Ammon's horn (tissue), 1 donor: ENCODE measurements at regions not wholly inside any gene's neighbourhood (a gene's known extent, or its start where the extent isn't known, plus 50 kb on each side); places are given as distances from the start of the nearest gene placed in this dataset.

Source experiments
- DNase-seq: peaks from one replicate; pipeline ENCODE4 v3.0.0-alpha.2; 2016; ENCODE audit warnings: low spot score

DNA sequence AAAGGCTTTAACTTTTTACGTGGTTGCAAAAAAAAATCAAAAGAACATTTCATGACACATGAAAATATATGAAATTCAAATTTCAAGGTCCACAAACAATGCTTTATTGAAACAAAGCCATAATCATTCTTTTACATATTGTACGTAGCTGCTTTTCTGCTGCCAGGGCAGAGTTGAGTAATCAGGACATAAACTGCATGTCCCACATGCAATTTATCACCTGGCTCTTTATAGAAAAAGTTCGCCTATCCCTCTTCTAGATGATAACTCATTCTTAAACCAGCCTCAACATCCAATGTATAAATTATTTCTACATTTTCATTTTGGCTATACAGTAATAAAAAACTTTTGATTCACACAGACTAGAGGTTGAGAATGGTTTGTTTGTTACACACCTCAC lies 154.9 kb downstream of the AXIN2 start:
- DNase-seq = no peak

DNA sequence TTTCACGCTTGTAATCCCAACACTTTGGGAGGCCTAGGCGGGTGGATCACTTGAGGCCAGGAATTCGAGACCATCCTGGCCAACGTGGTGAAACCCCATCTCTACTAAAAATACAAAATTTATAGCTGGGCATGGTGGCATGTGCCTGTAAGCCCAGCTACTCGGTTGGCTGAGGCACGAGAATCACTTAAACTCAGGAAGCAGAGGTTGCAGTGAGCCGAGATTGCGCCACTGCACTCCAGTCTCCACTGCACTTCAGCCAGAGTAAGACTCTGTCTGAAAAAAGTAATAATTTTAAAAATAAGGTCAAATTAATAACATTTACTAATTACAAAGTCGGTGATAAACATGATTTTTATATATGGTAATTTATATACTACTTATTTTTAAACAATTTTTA lies 155.9 kb downstream of the AXIN2 start:
- DNase-seq = no peak

DNA sequence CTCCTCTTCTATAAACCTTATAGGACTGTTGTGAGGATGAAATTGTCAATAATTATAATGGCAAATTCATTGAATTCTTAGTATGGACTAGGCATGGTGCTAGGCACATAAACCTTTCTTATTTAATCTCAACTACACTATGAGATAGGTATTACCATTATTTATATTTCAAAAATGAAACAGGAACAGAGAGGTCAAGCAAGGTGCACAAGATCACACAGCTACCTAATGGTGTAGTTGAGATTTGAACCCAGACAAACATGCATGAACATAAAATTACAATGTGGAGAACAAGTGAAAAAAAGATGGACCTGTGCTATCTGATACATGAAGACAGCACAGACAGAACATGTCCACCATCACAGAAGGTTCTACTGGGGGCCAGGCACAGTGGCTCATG lies 156.7 kb downstream of the AXIN2 start:
- no peak for DNase-seq

DNA sequence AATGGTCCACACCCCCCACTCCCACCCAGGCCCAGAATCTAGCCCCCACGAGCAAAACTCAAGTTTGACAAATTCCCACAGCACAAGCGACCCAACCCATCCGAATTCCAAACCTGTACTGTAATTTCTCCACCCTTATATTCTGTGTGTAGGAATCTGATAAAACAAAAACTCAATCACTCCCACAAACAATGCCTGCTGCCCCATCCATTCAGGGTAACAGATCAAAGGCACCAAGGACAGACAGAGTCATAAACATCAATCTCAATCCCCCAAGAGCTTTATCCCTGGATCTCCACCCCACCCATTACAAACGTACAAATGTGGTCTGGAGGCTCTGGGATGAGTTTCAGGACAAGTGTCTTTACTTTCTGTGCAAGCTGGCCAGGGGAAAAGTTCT lies 157.8 kb downstream of the AXIN2 start:
- DNase-seq = no peak

DNA sequence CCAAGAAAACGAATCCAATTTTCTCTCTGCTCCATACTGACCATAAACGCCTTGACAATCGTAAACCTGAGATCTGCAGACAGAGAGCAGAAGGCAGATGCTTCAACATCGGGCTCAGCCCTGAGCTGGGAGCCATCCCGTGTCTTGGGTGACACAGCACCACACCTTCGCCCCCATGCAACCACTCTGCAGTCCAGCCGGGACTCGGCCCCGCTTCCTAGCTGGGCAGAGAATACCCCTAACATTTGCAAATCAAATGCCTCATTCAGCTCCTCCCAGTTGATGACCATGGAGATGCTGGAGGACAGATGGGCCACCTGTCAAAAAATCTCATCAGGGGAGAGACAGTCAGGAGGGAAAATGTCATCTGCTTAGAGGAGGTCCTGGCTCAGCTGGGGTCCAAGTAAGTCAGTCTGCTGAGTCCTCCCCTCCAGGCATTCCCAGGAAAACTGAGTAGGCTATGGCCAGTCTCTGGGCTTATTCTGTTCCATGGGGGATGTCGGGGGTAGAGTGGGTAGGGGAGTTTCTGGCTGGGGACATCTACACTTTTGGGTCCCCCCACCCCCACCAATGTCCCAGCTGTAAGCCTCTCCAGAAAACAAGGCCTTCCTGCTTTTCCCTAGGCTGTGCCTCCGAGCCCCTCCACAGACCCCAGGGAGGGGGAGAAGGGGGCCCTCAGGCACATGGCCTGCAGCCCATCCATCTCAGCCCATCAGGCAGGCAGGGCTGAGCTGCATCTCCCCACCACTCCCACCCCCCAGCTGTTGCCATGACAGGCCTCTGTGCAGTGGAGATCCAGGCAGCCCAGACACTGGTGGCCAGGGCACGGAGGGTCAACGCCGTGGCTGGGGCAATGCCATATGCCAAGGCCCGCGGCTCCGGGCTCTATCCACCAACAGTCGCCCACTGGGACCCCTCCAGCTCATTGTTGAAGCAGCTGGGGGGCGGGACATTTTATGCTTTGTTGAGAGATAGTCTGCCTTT lies 158.6 kb downstream of the AXIN2 start:
- no peak for DNase-seq

DNA sequence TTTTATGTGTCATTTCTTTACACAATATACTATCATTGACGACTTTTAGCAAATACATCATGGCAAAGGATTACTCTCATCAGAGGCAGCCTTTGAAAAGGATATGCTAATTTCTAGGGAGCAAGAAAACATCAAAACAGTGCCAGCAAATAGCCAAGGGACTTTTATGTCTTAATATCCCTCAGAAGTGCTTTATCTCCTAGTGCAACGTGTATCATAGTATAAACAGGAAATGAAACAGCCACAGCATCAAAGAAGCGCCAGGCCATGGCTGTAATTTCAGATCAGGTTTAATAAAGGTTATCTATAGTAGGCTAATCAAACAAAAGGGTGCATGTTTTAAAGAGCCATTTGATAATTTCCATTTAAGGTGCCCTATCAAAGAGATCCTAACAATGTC lies 159.9 kb downstream of the AXIN2 start:
- DNase-seq = no peak

DNA sequence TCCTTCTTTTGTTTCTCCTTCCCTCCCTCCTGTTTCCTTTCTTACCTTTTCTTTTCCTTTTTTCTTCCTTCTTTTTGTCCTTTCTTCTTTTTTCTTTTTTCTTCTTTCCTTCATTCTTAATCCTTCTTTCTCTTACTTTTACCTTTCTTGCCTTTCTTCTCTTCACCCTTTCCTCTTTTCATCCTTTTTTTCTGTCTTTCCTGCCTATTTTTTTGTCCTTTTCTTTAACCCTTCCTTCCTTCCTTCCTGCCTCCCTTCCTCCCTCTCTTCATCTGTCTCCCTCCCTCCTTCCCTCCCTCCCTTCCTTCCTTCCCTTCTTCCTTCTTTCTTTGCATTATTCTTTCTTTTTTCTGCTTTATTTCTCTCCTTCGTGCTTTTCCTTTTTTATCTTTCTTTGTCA lies 160.7 kb downstream of the AXIN2 start:
- no peak for DNase-seq

DNA sequence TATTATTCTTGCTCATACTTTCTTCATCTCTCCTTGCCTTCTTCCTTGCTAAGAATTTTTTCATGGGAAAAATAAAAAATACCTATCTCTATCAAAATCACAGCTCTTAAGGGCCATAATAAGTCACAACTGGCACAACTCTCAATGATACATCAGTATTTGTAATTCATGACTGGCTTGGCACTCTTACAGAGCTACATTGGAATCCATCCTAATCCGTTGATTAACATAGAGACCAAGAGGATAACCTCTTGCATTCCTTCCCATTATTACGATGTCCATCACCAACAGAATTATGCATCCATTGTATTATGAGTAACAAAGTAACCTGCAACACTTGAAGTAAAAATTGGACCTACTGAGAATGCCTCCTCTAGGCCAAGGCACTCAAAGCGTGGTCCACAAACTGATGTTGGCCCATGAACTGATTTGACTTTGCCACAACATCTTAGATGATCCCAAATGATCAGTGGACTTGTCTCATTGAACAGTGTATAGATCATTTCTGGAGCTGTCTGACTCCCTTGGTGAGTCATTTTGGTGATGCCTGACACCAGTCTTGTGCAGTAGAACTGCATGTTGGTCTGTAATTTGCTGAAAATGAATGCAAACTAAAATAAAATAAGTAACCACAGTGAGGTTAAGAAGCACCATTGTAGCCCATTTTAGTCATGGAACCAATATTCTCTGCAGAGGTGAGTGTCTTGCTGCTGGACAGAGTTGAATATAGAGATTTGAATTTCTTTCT lies 163.2 kb downstream of the AXIN2 start:
- no peak for DNase-seq

DNA sequence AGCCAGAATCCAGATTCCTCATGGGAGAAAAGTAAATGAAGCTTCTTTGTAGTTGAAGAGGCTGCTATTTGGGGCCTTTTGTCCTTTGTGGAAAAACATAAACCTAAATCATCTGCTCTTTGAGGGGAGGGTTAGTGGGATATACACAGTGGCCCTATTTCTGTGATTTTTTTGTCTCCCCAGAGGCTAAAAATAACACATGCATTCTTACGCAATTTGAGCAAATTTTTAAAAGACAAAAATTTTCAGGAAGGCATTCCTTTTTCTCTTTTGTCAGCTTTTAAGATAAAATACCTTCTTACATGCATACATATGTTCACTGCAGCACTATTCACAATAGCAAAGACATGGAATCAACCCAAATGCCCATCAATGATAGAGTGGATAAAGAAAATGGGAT lies 165.5 kb downstream of the AXIN2 start:
- no peak for DNase-seq

DNA sequence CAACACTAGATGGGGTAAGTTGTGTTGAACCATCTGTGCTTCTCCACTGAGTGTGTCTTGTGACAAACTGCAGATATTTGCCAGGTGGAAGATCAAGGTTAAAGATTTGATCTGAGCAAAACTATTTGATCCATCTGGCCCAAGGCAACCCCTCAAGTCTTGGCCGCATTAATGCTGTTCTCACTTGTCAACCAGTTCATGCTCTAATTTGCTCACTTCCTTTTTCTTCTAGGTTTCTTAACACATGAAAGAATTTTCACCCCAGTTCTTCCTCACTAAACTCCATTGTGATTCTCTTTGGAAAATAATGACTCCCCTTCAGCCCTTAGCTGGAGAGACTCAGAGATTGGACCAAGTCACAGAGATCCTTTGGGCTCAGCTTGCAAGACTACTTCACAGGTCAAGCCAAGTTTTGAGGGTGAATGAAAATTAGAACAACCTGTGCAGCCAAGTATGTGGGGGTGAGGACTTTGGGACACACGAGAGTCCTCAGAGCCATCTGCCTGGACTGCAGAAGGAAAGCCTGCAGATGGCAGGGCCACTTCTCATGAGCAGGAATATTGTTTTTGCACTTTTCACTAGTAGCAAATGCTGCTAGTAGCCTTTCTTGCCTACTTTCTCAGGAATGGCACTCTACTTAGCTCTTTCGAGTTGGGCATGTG lies 166.5 kb downstream of the AXIN2 start:
- DNase-seq = no peak

DNA sequence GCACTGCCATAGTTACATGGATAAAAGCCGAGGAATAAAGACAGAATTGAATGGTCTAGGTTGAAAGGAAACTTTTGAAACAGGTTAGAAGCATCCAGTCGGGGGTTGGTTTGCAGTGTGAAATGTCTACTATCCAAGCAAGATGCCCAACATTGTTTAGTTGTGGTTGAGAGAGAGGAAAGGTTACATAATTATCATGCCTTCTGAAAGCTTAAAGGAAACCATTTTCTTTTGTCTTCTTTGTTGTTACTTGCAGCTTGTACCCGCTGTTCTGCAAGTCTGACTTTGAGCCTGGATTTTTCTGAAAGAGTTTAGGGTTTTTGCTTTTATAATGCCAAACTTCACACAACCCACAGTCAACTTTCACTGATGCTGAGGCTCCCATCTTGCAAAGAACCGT lies 167.9 kb downstream of the AXIN2 start:
- no peak for DNase-seq

DNA sequence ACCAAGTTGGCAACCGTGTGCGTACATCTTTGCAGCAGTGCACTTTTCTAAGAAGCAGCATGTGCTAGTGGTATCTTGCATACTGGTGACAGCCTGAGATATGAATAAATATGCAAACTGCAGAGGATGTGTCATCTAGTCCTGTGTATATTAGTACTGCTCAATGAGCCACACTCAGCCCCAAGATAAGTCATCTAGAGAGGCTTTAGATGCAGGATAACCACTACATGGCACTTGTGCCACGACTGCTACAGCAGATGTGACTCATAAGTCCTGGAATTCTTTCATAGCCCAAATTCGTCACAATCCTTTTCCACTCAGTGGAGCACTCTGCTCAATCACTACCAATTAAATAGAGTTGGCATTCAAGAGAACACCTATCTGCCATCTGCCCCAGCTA lies 171.5 kb downstream of the AXIN2 start:
- peak; percentile 7 for DNase-seq

DNA sequence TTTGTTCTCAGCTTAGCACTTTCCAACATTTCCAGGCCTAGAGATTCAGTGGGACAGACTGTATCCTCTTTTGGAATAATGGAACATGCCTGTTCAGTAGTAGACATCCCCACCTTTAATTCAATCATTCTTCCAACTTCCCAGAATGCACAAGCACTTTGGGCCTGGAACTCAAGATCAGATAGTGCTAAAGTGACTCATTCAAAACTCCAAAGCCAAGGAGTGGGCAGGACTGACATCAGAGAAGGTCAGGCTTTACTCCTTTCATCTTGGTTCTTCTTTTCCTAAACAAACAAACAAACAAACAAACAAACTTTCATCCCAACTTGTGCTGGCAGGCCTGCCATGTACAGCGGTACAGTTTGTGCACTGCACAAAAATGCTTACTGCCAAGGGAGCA lies 172.0 kb downstream of the AXIN2 start:
- no peak for DNase-seq

DNA sequence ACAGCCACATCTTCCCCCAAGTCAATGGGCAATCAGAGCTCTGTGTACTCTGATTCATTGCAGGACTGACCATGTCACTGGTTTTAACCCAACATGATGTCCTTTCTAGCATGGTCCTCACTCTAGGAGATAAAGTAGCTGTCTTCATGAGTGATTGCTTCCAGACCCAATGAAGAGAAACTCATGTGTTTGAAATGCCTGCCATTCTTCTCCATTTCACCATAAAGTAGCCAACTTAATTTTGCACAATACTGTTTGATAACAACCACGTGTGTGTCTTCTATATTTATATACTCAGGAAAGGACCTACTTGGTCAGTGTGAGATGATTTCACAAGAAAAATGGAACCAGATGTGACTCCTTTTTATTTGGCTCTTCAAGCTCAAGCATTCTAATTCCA lies 172.5 kb downstream of the AXIN2 start:
- DNase-seq = no peak

DNA sequence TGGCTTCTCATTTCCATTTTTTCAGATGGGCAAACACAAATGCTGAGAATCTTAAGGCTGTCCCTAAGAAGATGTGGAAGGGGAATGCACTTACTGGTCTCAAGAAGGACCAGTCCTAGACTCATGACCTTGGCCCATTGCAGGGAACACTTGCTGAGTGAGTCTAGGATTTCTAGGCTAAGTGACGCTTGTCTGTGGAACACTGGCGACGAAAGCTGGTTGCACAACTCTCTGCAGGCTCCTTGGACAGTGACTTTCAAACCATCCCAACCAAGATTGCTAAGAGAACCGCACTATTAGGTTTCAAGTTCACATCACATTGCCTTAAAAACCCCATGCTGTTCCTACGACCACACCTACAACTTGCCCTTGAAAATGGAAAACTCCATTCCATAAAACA lies 174.1 kb downstream of the AXIN2 start:
- no peak for DNase-seq

DNA sequence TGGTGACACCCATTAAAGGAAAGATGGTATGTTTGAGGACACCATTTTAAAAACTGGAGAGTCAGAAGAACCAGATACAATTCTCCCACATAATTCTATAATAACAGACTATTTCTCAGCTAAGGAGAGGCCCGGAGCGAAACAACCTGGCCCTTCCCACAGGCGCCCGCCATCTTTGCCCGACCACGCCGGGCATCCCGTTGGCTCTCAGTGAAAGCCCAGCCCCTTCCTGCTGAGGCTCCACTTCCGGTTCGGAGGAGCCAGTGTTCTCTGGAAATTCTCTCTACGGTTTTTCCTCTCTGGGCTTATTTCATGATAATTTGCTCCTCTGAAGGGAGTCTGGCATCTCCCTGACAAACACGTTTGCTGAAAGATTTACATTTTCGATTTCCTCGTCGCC lies 175.7 kb downstream of the AXIN2 start:
- no peak for DNase-seq

DNA sequence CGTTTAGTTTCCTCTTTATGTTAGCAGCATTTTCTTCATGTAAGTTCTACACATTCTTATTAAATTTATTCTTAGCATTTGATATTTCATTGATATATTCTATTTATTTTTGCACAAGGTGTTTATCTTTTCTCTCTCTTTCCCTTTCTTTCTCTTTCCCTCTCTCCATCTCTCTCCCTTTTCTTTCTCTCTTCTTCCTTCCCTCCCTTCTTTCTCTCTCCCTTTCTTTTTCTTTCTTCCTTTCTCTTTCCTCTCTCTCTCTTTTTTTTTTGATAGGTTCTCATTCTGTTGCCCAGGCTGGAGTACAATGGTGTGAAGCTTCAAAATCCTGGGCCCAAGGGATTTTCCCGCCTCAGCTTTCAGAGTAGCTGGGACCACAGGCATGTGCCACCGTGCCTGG lies 176.4 kb downstream of the AXIN2 start:
- no peak for DNase-seq

DNA sequence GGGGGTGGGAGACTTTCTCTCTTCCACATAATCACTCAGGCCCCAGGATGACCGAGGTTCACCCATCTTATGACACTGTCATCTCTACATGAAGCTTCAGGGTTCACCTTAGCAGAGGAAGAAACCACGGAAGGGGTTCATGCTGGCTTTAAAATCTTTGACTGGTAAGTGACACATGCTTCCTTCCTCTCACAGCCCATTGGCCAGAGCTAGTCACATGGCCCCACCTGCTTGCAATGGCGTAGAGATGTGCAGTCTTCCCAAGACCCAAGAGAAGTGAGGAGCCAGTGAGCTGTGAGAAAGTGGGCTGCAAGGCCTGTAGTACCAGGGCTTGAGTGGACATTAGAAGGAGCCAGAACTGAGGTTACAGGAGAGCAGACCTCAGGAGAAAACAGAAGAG lies 180.3 kb downstream of the AXIN2 start:
- no peak for DNase-seq

DNA sequence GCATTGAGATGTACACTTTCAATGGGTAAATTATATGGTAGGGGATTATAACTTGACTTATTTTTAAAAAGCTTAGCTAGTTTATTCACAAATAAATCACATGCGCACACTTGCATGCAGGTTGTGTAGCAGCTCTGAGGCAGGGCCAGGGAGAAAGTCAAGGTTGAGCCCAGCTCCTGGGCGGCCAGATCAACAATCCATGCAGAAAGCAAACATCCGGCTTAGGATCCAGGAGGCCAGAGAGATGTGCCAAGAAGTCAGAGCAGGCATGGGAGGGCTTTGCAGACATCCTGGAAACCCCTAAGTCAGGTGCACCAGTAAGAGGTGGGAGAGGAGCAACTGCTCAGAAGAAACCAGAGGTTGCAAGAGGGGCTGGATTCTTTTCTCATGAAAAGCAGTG lies 186.5 kb downstream of the AXIN2 start:
- DNase-seq = no peak

DNA sequence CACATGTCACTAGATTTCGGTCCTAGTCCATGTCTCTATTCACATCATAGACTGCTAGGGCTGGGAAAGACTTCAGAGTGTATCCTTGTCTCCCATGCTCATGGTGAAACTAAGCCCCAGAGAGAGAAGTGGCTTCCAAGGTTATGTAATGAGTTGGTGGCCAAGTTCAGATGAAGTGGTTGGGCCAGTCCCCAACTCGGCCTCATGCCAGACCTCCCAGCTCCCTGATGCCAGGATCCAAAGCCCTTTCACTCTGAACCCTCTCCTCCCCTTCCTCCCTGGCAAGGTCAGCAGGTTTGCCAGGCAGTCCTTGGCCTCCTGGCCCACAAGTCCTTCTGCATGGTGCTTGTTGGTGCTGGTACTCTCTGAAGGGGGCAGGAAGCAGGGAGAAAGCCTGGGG lies 189.7 kb downstream of the AXIN2 start:
- peak; percentile 19 for DNase-seq

DNA sequence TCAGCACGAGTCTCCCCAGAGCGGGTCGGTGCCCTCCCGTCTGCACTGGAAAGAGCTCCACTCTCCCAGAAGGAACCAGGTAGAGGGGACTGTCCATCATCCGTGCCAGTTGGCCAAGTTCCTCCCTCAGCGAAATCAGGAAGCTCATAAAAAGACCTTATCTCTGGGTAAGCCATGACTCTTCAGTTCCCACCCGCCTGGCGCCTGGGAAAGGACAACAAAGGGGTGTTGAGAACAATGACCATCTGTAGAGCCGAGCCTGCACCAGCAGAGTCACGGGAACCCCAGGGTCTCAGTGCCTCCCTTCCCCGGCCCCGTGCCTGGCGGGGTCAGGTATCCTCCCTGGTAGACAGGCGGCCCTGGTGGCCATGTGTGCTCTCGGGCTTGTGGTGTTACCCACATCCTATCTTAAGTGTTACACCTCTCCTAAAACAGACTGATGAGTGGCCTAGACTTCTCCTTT lies 190.7 kb downstream of the AXIN2 start:
- no peak for DNase-seq

DNA sequence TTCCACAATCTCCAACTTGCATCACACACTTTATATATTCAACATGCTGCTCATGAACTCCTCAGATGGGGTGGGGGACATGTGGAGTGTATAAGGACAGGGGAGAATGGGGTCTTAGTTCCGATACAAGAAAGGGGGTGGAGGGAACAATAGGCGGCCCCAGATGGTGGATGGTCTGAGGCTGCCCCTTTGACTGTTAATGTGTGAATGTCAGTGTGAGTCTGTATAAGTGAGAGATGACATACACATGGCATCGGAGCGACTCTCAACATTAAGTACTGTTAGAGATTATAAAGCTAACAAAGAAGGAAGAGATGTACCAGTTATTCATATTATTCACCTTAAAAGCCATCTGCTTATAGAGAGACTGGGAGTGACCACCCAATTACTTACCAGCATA lies 193.1 kb downstream of the AXIN2 start:
- DNase-seq = no peak
